GM12878 (cell line): ENCODE measurements at regions not wholly inside any gene's neighbourhood (a gene's known extent, or its start where the extent isn't known, plus 50 kb on each side); places are given as distances from the start of the nearest gene placed in this dataset.

ENCODE experiments used
- ATAC-seq: fragments of 200-7000 bp; cut with Tn5 transposase; 3 replicates; pipeline ENCODE4 v1.9.1; 2020; ENCODE audit warnings: mild to moderate bottlenecking, moderate library complexity
- BruUV-seq: library from RNA; stranded (reverse); fragments of 400-500 nt; replicated peaks from 2 replicates; lab custom pipeline; 2021; lab: Mats Ljungman, UMichigan
- CTCF ChIA-PET: fragments of 300-600 bp; sonication (Branson Sonifier 250); formaldehyde crosslinking; extraction: SDS; loops from one replicate; lab custom pipeline; 2021; ENCODE audit warnings: inconsistent platforms; lab: Yijun Ruan, JAX
- POLR2A ChIA-PET: fragments of 350-600 bp; formaldehyde crosslinking; extraction: SDS; loops from one replicate; lab custom pipeline; 2021; ENCODE audit warnings: inconsistent platforms; lab: Charles Lee
- RAD21 ChIA-PET: fragments of 300-600 bp; sonication (Branson Sonifier 250); formaldehyde crosslinking; loops from one replicate; lab custom pipeline; 2023; ENCODE audit warnings: antibody characterized with exemption; ENCODE audit not compliant: unreplicated experiment; lab: Charles Lee
- SMC1A ChIA-PET: fragments of 300-600 bp; sonication (Branson Sonifier 250); formaldehyde crosslinking; loops from one replicate; lab custom pipeline; 2023; ENCODE audit not compliant: unreplicated experiment, uncharacterized antibody; lab: Charles Lee
- DNase-seq: peaks from one replicate; pipeline ENCODE4 v3.0.0-alpha.2; 2011; ENCODE audit warnings: low read depth, low spot score
- FAIRE-seq: peaks from 3 replicates; lab custom pipeline; 2011; peaks lifted over from hg19 to GRCh38; lab: Jason Lieb, UNC
- H2AFZ ChIP-seq: 2 replicates; pipeline ENCODE4 v1.6.0; 2011; ENCODE audit warnings: low read depth, low read length, control low read depth; ENCODE audit not compliant: control insufficient read depth
- H3K27ac ChIP-seq: 2 replicates; pipeline ENCODE4 v1.5.1; 2011; ENCODE audit warnings: control low read depth; ENCODE audit not compliant: control insufficient read depth, insufficient read depth
- H3K27me3 ChIP-seq, 2 experiments: replicated peaks in 1 of 2; 2 replicates each; pipeline versions ENCODE4 v1.6.0 to v1.6.1; 2011; ENCODE audit warnings: low read length in 1 of 2; ENCODE audit not compliant: control insufficient read depth in 2 of 2, insufficient read depth in 2 of 2
- H3K36me3 ChIP-seq, 2 experiments: 2 replicates each; pipeline ENCODE4 v1.5.1; 2011; ENCODE audit warnings: low read length in 1 of 2; ENCODE audit not compliant: control insufficient read depth in 2 of 2, insufficient read depth in 2 of 2
- H3K4me1 ChIP-seq: 2 replicates; pipeline ENCODE4 v1.6.1; 2011; ENCODE audit warnings: mild to moderate bottlenecking, low read length, moderate library complexity, mixed read lengths; ENCODE audit not compliant: control insufficient read depth, insufficient read depth
- H3K4me2 ChIP-seq: 2 replicates; pipeline ENCODE4 v1.6.0; 2011; ENCODE audit warnings: control low read depth; ENCODE audit not compliant: control insufficient read depth, insufficient read depth
- H3K4me3 ChIP-seq: fragments of 200-600 bp; sonication (generic); 2 replicates; pipeline ENCODE4 v1.5.1; 2016
- H3K79me2 ChIP-seq: 2 replicates; pipeline ENCODE4 v1.6.0; 2011; ENCODE audit warnings: low read length; ENCODE audit not compliant: control insufficient read depth, insufficient read depth
- H3K9ac ChIP-seq: 2 replicates; pipeline ENCODE4 v1.8.0; 2011; ENCODE audit warnings: low read length, control low read depth, mixed read lengths; ENCODE audit not compliant: control insufficient read depth, insufficient read depth
- H3K9me3 ChIP-seq: replicated peaks from 3 replicates; pipeline ENCODE4 v1.5.1; 2011; ENCODE audit warnings: mild to moderate bottlenecking, low read length; ENCODE audit not compliant: control insufficient read depth, insufficient read depth
- H4K20me1 ChIP-seq: 2 replicates; pipeline ENCODE4 v1.6.0; 2011; ENCODE audit not compliant: control insufficient read depth, insufficient read depth
- E2F8 ChIP-seq: fragments of 450-650 bp; IDR thresholded peaks from 2 replicates; pipeline ENCODE4 v1.6.1; 2018; ENCODE audit warnings: mild to moderate bottlenecking, low read depth, moderate library complexity; ENCODE audit not compliant: partially characterized antibody
- GABPA ChIP-seq: IDR thresholded peaks from 2 replicates; pipeline ENCODE4 v1.6.1; 2014; ENCODE audit warnings: antibody characterized with exemption, low read depth, mild to moderate bottlenecking, inconsistent platforms
- HCFC1 ChIP-seq: fragments of 150-350 bp; IDR thresholded peaks from 2 replicates; pipeline ENCODE4 v1.6.1; 2014; ENCODE audit warnings: low read length
- MLLT1 ChIP-seq: fragments of 450-650 bp; IDR thresholded peaks from 2 replicates; pipeline ENCODE4 v1.6.1; 2016; ENCODE audit warnings: mild to moderate bottlenecking
- POLR2AphosphoS2 ChIP-seq: IDR thresholded peaks from 2 replicates; pipeline ENCODE4 v1.6.1; 2011; ENCODE audit warnings: low read depth, mild to moderate bottlenecking, low read length, improper control_type of control experiment, moderate library complexity
- RAD51 ChIP-seq: fragments of 450-650 bp; IDR thresholded peaks from 2 replicates; pipeline ENCODE4 v1.6.1; 2016; ENCODE audit warnings: moderate library complexity, mild to moderate bottlenecking, inconsistent platforms
- SMC3 ChIP-seq: IDR thresholded peaks from 2 replicates; pipeline ENCODE4 v1.6.1; 2011; ENCODE audit warnings: low read length, improper control_type of control experiment, borderline replicate concordance
- SRF ChIP-seq, 2 experiments: IDR thresholded peaks; 2 replicates each; pipeline ENCODE4 v1.6.1; 2011; ENCODE audit warnings: low read depth in 2 of 2, low read length in 2 of 2, mild to moderate bottlenecking in 1 of 2, moderate library complexity in 1 of 2
- WGBS: methylation state at CpG from one replicate; pipeline ENCODE4 v1.1.6; 2016; ENCODE audit warnings: low lambda C conversion rate; ENCODE audit not compliant: insufficient replicate concordance, insufficient coverage; ENCODE audit errors: missing lambda C conversion rate; 5-methylcytosine and 5-hydroxymethylcytosine counted together
- in situ Hi-C: fragments of 300-500 bp; cut with MboI; formaldehyde crosslinking; loops from 9 replicates; pipeline ENCODE4 v1.14.3; 2018; ENCODE audit warnings: mixed read lengths
- intact Hi-C: fragments of 100-400 bp; cut with micrococcal nuclease; formaldehyde crosslinking; loops from one replicate; pipeline ENCODE4 v1.14.2; 2022; ENCODE audit not compliant: unreplicated experiment

- intact Hi-C loops = no loop called here
- no peak overlapping the region for H3K27ac ChIP-seq
- no peak overlapping the region for H3K4me2 ChIP-seq
- no peak for DNase-seq
- H2AFZ ChIP-seq = no peak overlapping the region
- ChIA-PET CTCF (no interaction called here), POLR2A (no interaction called here)
- 3% methylated on average over 2 of the region's 2 CpGs for WGBS
- no peaks in the 10 kb centered on the region for H3K4me1 ChIP-seq
- in situ Hi-C loops = no loop called here
- H3K9me3 ChIP-seq = no peaks in the 10 kb centered on the region
- H3K36me3 ChIP-seq = no peaks in the 10 kb centered on the region
- no peak for FAIRE-seq
- no peaks in the 10 kb centered on the region for H3K79me2 ChIP-seq
- no peaks in the 10 kb centered on the region for H4K20me1 ChIP-seq
- no peaks in the 10 kb centered on the region for H3K27me3 ChIP-seq
- TF ChIP-seq HCFC1 (no peak), SRF (IDR thresholded peaks at IDR 0.05; ENCODE audit: low read depth in 2 of 2, low read length in 2 of 2) (no peak), SMC3 (no peak)
- TF ChIP-seq, all 136 proteins: peak for 0
- Histone ChIP-seq H3K9ac (no peak overlapping the region), H3K4me3 (no peak overlapping the region)
- ChIA-PET RAD21 (no interaction called here), SMC1A (interaction anchor here (0.5 kb wide), 1 partner anchor 90 kb away, joined by 3 read pairs; no protein-coding TSS in a partner anchor)
- no peak for ATAC-seq
- no TSS peak for BruUV-seq
Measured at GRCh38 chr3:117264204-117264994, 554.8 kb downstream of the TUSC7 start.

- CTCF ChIA-PET = no interaction called here
- Histone ChIP-seq H3K27ac (no peak overlapping the region), H4K20me1 (no peaks in the 10 kb centered on the region), H3K79me2 (no peaks in the 10 kb centered on the region), H3K9ac (no peak overlapping the region), H3K4me1 (no peaks in the 10 kb centered on the region), H3K27me3 (no peaks in the 10 kb centered on the region), H3K4me3 (no peak overlapping the region), H3K36me3 (no peaks in the 10 kb centered on the region), H3K9me3 (no peaks in the 10 kb centered on the region), H2AFZ (no peak overlapping the region), H3K4me2 (no peak overlapping the region)
- no peak for TF ChIP-seq MLLT1
- no peak for TF ChIP-seq E2F8
- TF ChIP-seq GABPA = no peak
- no peak for TF ChIP-seq RAD51
- TF ChIP-seq POLR2AphosphoS2 = no peak
- intact Hi-C loops (no loop called here), in situ Hi-C loops (no loop called here)
- FAIRE-seq = no peak
- SMC1A ChIA-PET = no interaction called here
- POLR2A ChIA-PET = no interaction called here
- RAD21 ChIA-PET = no interaction called here
- BruUV-seq = no TSS peak
- no peak for DNase-seq
- ATAC-seq = no peak
Measured at GRCh38 chr3:117266806-117267205, 557.2 kb downstream of the TUSC7 start.
